Activated T-helper 2 cell treated with anti-CD3 and anti-CD28 coated beads, Interferon-gamma antibody, Interleukin-2, Interleukin-4, amounts not matched to agents 10 μg/mL and 5 μg/mL and 100 μg/mL, durations not matched to agents 14 hours and 24 hours and 36 hours (primary cell): ENCODE measurements at regions not wholly inside any gene's neighbourhood (a gene's known extent, or its start where the extent isn't known, plus 50 kb on each side); places are given as distances from the start of the nearest gene placed in this dataset.

Source experiments
- DNase-seq: peaks from one replicate; pipeline ENCODE4 v3.0.0; 2021; ENCODE audit warnings: low spot score
- H3K27ac Mint-ChIP-seq: one replicate; pipeline ENCODE4 v1.8.0; 2021; ENCODE audit warnings: mixed read lengths
- H3K27me3 Mint-ChIP-seq: one replicate; pipeline ENCODE4 v1.8.0; 2021; ENCODE audit warnings: low read depth, mixed read lengths
- H3K36me3 Mint-ChIP-seq: one replicate; pipeline ENCODE4 v1.8.0; 2021; ENCODE audit warnings: low read depth, mixed read lengths
- H3K4me1 Mint-ChIP-seq: one replicate; pipeline ENCODE4 v1.8.0; 2021; ENCODE audit warnings: low read depth, mixed read lengths
- H3K4me3 Mint-ChIP-seq: one replicate; pipeline ENCODE4 v1.8.0; 2021; ENCODE audit warnings: low read depth, mild to moderate bottlenecking, moderate library complexity, mixed read lengths
- H3K9me3 Mint-ChIP-seq: one replicate; pipeline ENCODE4 v1.8.0; 2021; ENCODE audit warnings: mixed read lengths
- intact Hi-C: fragments of 100-400 bp; cut with micrococcal nuclease; formaldehyde crosslinking; loops from one replicate; pipeline ENCODE4 v1.15.1; 2023

GRCh38 chr3:160076519-160076918 is 87.9 kb downstream of the IL12A start:
- DNase-seq: no peak
- intact Hi-C loops: no loop called here
- no peaks in the 10 kb centered on the region for H3K27me3 Mint-ChIP-seq

GRCh38 chr3:160078533-160078932 is 89.9 kb downstream of the IL12A start:
- Mint-ChIP-seq H3K36me3 (no peaks in the 10 kb centered on the region), H3K4me3 (no peak overlapping the region), H3K27ac (no peak overlapping the region), H3K9me3 (no peaks in the 10 kb centered on the region), H3K4me1 (no peaks in the 10 kb centered on the region), H3K27me3 (no peaks in the 10 kb centered on the region)
- intact Hi-C loops: no loop called here
- DNase-seq: no peak

More at GRCh38 chr3:160076519-160076918, 87.9 kb downstream of the IL12A start:
- H3K9me3 Mint-ChIP-seq: no peaks in the 10 kb centered on the region
- no peak overlapping the region for H3K27ac Mint-ChIP-seq
- H3K4me3 Mint-ChIP-seq: no peak overlapping the region
- H3K4me1 Mint-ChIP-seq: no peaks in the 10 kb centered on the region
- H3K36me3 Mint-ChIP-seq: no peaks in the 10 kb centered on the region

GRCh38 chr3:160081958-160082533 is 93.4 kb downstream of the IL12A start:
- no peaks in the 10 kb centered on the region for H3K9me3 Mint-ChIP-seq
- no peak overlapping the region for H3K27ac Mint-ChIP-seq
- H3K4me3 Mint-ChIP-seq: no peak overlapping the region
- no peak for DNase-seq
- no peaks in the 10 kb centered on the region for H3K4me1 Mint-ChIP-seq
- intact Hi-C loops: no loop called here
- H3K36me3 Mint-ChIP-seq: no peaks in the 10 kb centered on the region
- H3K27me3 Mint-ChIP-seq: no peaks in the 10 kb centered on the region

- DNase-seq: no peak
- Mint-ChIP-seq H3K4me1 (no peaks in the 10 kb centered on the region), H3K27me3 (no peaks in the 10 kb centered on the region), H3K4me3 (no peak overlapping the region), H3K27ac (no peak overlapping the region), H3K36me3 (no peaks in the 10 kb centered on the region), H3K9me3 (peaks cover 4% of the 10 kb centered on the region)
- intact Hi-C loops: no loop called here
Observed at GRCh38 chr3:160084998-160085397, 96.4 kb downstream of the IL12A start.

- intact Hi-C loops: no loop called here
- Mint-ChIP-seq H3K27ac (no peak overlapping the region), H3K4me3 (no peak overlapping the region), H3K4me1 (no peaks in the 10 kb centered on the region), H3K9me3 (peaks cover 4% of the 10 kb centered on the region), H3K36me3 (no peaks in the 10 kb centered on the region), H3K27me3 (no peaks in the 10 kb centered on the region)
- DNase-seq: no peak
Observed at GRCh38 chr3:160088492-160089137, 100.0 kb downstream of the IL12A start.

- Mint-ChIP-seq H3K4me3 (no peak overlapping the region), H3K27me3 (no peaks in the 10 kb centered on the region), H3K4me1 (no peaks in the 10 kb centered on the region), H3K27ac (no peak overlapping the region), H3K9me3 (peaks cover 4% of the 10 kb centered on the region), H3K36me3 (no peaks in the 10 kb centered on the region)
- intact Hi-C loops: no loop called here
- DNase-seq: no peak
Observed at GRCh38 chr3:160090653-160091052, 102.0 kb downstream of the IL12A start.

- Mint-ChIP-seq H3K4me1 (no peaks in the 10 kb centered on the region), H3K36me3 (no peaks in the 10 kb centered on the region), H3K4me3 (no peak overlapping the region), H3K27me3 (no peaks in the 10 kb centered on the region), H3K9me3 (peaks cover 4% of the 10 kb centered on the region), H3K27ac (no peak overlapping the region)
- intact Hi-C loops: no loop called here
- no peak for DNase-seq
Observed at GRCh38 chr3:160091441-160091840, 102.8 kb downstream of the IL12A start.

- Mint-ChIP-seq H3K36me3 (no peaks in the 10 kb centered on the region), H3K4me1 (no peaks in the 10 kb centered on the region), H3K4me3 (no peak overlapping the region), H3K27me3 (no peaks in the 10 kb centered on the region), H3K27ac (no peak overlapping the region), H3K9me3 (peaks cover 4% of the 10 kb centered on the region)
- intact Hi-C loops: no loop called here
- DNase-seq: no peak
Observed at GRCh38 chr3:160092760-160093159, 104.1 kb downstream of the IL12A start.

GRCh38 chr3:160094562-160094961 is 105.9 kb downstream of the IL12A start:
- no peak overlapping the region for H3K27ac Mint-ChIP-seq
- DNase-seq: no peak
- no peak overlapping the region for H3K4me3 Mint-ChIP-seq
- no peaks in the 10 kb centered on the region for H3K27me3 Mint-ChIP-seq
- no peaks in the 10 kb centered on the region for H3K9me3 Mint-ChIP-seq
- intact Hi-C loops: no loop called here
- peaks cover 4% of the 10 kb centered on the region for H3K4me1 Mint-ChIP-seq
- H3K36me3 Mint-ChIP-seq: no peaks in the 10 kb centered on the region

GRCh38 chr3:160097478-160097877 is 108.8 kb downstream of the IL12A start:
- Mint-ChIP-seq H3K27ac (no peak overlapping the region), H3K4me3 (no peak overlapping the region), H3K27me3 (peaks cover 3% of the 10 kb centered on the region), H3K36me3 (no peaks in the 10 kb centered on the region), H3K4me1 (peaks cover 5% of the 10 kb centered on the region), H3K9me3 (no peaks in the 10 kb centered on the region)
- intact Hi-C loops: no loop called here
- DNase-seq: no peak

GRCh38 chr3:160098261-160098908 is 109.8 kb downstream of the IL12A start:
- Mint-ChIP-seq H3K9me3 (no peaks in the 10 kb centered on the region), H3K36me3 (no peaks in the 10 kb centered on the region), H3K27ac (no peak overlapping the region), H3K4me3 (no peak overlapping the region), H3K4me1 (peaks cover 5% of the 10 kb centered on the region), H3K27me3 (peaks cover 3% of the 10 kb centered on the region)
- intact Hi-C loops: no loop called here
- DNase-seq: no peak

- Mint-ChIP-seq H3K27ac (no peak overlapping the region), H3K4me3 (no peak overlapping the region), H3K36me3 (no peaks in the 10 kb centered on the region), H3K9me3 (no peaks in the 10 kb centered on the region), H3K27me3 (peaks cover 3% of the 10 kb centered on the region), H3K4me1 (peaks cover 5% of the 10 kb centered on the region)
- no peak for DNase-seq
- intact Hi-C loops: no loop called here
Observed at GRCh38 chr3:160098926-160099626, 110.4 kb downstream of the IL12A start.

- H3K4me1 Mint-ChIP-seq: peaks cover 5% of the 10 kb centered on the region
- H3K4me3 Mint-ChIP-seq: no peak overlapping the region
- no peak overlapping the region for H3K27ac Mint-ChIP-seq
- no peaks in the 10 kb centered on the region for H3K36me3 Mint-ChIP-seq
- DNase-seq: no peak
- intact Hi-C loops: no loop called here
- no peaks in the 10 kb centered on the region for H3K9me3 Mint-ChIP-seq
- peaks cover 3% of the 10 kb centered on the region for H3K27me3 Mint-ChIP-seq
Observed at GRCh38 chr3:160099834-160100233, 111.2 kb downstream of the IL12A start.
